ENCODE measurements at regions not wholly inside any gene's neighbourhood (a gene's known extent, or its start where the extent isn't known, plus 50 kb on each side); places are given as distances from the start of the nearest gene placed in this dataset.

GRCh38 chr1:200354243-200354642 is 55.6 kb downstream of the ZNF281 start:
- ChIA-PET POLR2A (no interaction called here), CTCF (interaction anchor here (1.2 to 2.2 kb wide), 3 partner anchors 12 to 136 kb away, joined by 3 to 6 read pairs (median 4); no protein-coding TSS in a partner anchor)
- DNase-seq (ENCODE audit: extremely low spot score), result peak; percentile 39

GRCh38 chr1:200353232-200353631 is 56.6 kb downstream of the ZNF281 start:
- no peak for DNase-seq (ENCODE audit: extremely low spot score)
- POLR2A ChIA-PET, result no interaction called here
- TF ChIP-seq CTCF (IDR thresholded peaks at IDR 0.05; ENCODE audit: control extremely low read depth, extremely low read depth, low read depth, missing control alignments), result no peak
- CTCF ChIA-PET, result interaction anchor here (0.7 to 2.2 kb wide), 7 partner anchors 9 to 137 kb away, joined by 3 to 6 read pairs (median 3); no protein-coding TSS in a partner anchor

More at GRCh38 chr1:200354243-200354642, 55.6 kb downstream of the ZNF281 start:
- no peak for TF ChIP-seq CTCF (IDR thresholded peaks at IDR 0.05; ENCODE audit: control extremely low read depth, extremely low read depth, low read depth, missing control alignments)

DNA sequence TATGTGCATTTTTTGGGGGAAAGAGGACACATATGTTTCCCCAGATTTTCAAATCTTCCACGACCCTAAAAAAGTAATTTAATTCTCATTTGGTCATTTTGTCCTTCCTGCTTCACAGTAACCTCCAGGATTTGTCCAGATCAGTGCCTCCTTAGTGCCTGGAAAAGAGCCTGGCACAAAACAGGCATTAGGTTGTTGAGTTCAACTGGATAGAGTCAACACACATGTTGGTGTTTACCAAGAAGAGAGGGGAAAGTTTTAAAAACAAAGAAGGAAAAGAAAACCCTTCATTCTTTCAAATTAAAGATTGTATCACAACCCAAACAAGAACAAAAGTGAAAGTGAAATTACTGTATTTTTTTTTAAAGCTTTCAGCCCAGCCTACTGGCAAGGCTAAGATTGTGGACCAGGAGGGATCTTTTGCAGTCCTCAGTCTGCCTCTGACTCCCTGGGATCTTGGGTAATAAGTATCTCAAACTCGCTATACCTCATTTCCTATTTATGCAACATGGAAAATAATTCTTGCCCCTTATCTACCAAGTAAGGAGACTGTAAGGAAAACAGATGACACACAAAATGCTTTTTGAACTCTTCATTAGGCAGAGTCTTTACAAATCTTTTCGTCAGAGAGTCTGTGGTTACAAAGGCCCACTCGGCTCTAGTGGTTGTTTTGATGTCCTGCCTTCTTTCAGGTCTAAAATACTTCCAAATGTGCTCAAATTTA is 57.8 kb downstream of the ZNF281 start:
- peak; percentile 41 for DNase-seq (ENCODE audit: extremely low spot score)
- TF ChIP-seq CTCF (IDR thresholded peaks at IDR 0.05; ENCODE audit: control extremely low read depth, extremely low read depth, low read depth, missing control alignments), result no peak

DNA sequence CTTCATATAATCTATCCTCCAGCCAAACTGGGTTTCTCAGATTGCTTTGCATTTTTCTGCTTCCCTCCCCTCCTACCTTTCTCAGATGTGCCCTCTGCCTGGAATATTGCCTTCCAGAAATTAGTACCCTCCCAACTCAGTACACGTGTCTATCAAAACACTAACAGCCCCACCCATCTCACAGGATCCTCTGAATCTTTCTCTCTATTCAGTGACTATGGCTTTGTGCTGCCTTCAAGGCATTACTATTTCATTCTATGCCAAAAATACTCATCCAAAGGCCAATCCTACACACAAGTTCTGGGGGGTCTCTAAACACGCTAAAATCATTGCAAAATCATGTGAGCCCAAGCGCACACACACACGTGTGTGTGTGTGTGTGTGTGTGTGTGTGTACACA is 58.4 kb downstream of the ZNF281 start:
- ChIA-PET CTCF (no interaction called here), POLR2A (no interaction called here)
- TF ChIP-seq CTCF (IDR thresholded peaks at IDR 0.05; ENCODE audit: control extremely low read depth, extremely low read depth, low read depth, missing control alignments), result no peak
- no peak for DNase-seq (ENCODE audit: extremely low spot score)

More for the DNA sequence above, 57.8 kb downstream of the ZNF281 start:
- POLR2A ChIA-PET, result no interaction called here
- CTCF ChIA-PET, result no interaction called here

- ChIA-PET POLR2A (no interaction called here), CTCF (no interaction called here)
- TF ChIP-seq CTCF (IDR thresholded peaks at IDR 0.05; ENCODE audit: control extremely low read depth, extremely low read depth, low read depth, missing control alignments), result no peak
- no peak for DNase-seq (ENCODE audit: extremely low spot score)
These were observed 63.1 kb downstream of the ZNF281 start for GRCh38 chr1:200346700-200347099.

GRCh38 chr1:200345520-200345919 is 64.3 kb downstream of the ZNF281 start:
- DNase-seq (ENCODE audit: extremely low spot score), result no peak
- POLR2A ChIA-PET, result no interaction called here
- TF ChIP-seq CTCF (IDR thresholded peaks at IDR 0.05; ENCODE audit: control extremely low read depth, extremely low read depth, low read depth, missing control alignments), result no peak
- CTCF ChIA-PET, result no interaction called here

Measured in GM10248 (cell line).